PC-3 (cell line): ENCODE measurements at regions not wholly inside any gene's neighbourhood (a gene's known extent, or its start where the extent isn't known, plus 50 kb on each side); places are given as distances from the start of the nearest gene placed in this dataset.

Source experiments
- CTCF ChIP-seq: fragments of 300-600 bp; sonication (generic); conservative IDR thresholded peaks from 2 replicates; pipeline ENCODE4 v1.5.1; 2017; ENCODE audit warnings: antibody characterized with exemption, low read depth, mild to moderate bottlenecking, low read length
- EZH2 ChIP-seq: fragments of 300-600 bp; sonication (generic); IDR thresholded peaks from one replicate; pipeline ENCODE4 v1.6.1; 2017; ENCODE audit warnings: antibody characterized with exemption, mild to moderate bottlenecking, low read length; ENCODE audit not compliant: unreplicated experiment
- EZH2phosphoT487 ChIP-seq: fragments of 300-600 bp; sonication (generic); IDR thresholded peaks from 2 replicates; pipeline ENCODE4 v1.6.1; 2018; ENCODE audit warnings: mild to moderate bottlenecking, antibody characterized with exemption, low read length, borderline replicate concordance

- TF ChIP-seq CTCF (no peak), EZH2 (no peak), EZH2phosphoT487 (no peak)
Observed at GRCh38 chr4:18670034-18670433, 648.5 kb upstream of the LCORL start.
